ENCODE measurements at regions not wholly inside any gene's neighbourhood (a gene's known extent, or its start where the extent isn't known, plus 50 kb on each side); places are given as distances from the start of the nearest gene placed in this dataset.

GRCh38 chr6:81896525-81897503 is 144.3 kb upstream of the TENT5A start:
- Histone ChIP-seq H3K36me3 (ENCODE audit: control insufficient read depth, insufficient read depth, low read length) (no peaks in the 10 kb centered on the region), H3K27ac (ENCODE audit: low read length) (no peak overlapping the region), H3K9me3 (ENCODE audit: control insufficient read depth, insufficient read depth, low read depth, low read length) (no peaks in the 10 kb centered on the region), H3K4me1 (ENCODE audit: control insufficient read depth, insufficient read depth, low read length) (no peaks in the 10 kb centered on the region), H3K4me3 (ENCODE audit: low read depth in 2 of 2, low read length in 2 of 2) (no peak overlapping the region), H3K27me3 (ENCODE audit: control insufficient read depth, insufficient read depth, low read length) (no peaks in the 10 kb centered on the region)
- ChIA-PET POLR2A (no interaction called here), CTCF (no interaction called here)
- no TSS peak for BruUV-seq (replicated peaks)
- no peak for ATAC-seq
- in situ Hi-C loops (cut with HindIII; ENCODE audit: low pct_unique_long_range_greater_than_20kb, low sequenced_read_pairs): no loop called here
- TF ChIP-seq, protein P1, sequence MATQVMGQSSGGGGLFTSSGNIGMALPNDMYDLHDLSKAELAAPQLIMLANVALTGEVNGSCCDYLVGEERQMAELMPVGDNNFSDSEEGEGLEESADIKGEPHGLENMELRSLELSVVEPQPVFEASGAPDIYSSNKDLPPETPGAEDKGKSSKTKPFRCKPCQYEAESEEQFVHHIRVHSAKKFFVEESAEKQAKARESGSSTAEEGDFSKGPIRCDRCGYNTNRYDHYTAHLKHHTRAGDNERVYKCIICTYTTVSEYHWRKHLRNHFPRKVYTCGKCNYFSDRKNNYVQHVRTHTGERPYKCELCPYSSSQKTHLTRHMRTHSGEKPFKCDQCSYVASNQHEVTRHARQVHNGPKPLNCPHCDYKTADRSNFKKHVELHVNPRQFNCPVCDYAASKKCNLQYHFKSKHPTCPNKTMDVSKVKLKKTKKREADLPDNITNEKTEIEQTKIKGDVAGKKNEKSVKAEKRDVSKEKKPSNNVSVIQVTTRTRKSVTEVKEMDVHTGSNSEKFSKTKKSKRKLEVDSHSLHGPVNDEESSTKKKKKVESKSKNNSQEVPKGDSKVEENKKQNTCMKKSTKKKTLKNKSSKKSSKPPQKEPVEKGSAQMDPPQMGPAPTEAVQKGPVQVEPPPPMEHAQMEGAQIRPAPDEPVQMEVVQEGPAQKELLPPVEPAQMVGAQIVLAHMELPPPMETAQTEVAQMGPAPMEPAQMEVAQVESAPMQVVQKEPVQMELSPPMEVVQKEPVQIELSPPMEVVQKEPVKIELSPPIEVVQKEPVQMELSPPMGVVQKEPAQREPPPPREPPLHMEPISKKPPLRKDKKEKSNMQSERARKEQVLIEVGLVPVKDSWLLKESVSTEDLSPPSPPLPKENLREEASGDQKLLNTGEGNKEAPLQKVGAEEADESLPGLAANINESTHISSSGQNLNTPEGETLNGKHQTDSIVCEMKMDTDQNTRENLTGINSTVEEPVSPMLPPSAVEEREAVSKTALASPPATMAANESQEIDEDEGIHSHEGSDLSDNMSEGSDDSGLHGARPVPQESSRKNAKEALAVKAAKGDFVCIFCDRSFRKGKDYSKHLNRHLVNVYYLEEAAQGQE (IDR thresholded peaks at IDR 0.05; ENCODE audit: insufficient read depth in 1 of 2, low read depth in 2 of 2, low read length in 1 of 2): no peak
- TF ChIP-seq SIN3A (IDR thresholded peaks at IDR 0.05; ENCODE audit: borderline replicate concordance, insufficient read depth, low read depth, low read length): no peak
- TF ChIP-seq, protein P2, sequence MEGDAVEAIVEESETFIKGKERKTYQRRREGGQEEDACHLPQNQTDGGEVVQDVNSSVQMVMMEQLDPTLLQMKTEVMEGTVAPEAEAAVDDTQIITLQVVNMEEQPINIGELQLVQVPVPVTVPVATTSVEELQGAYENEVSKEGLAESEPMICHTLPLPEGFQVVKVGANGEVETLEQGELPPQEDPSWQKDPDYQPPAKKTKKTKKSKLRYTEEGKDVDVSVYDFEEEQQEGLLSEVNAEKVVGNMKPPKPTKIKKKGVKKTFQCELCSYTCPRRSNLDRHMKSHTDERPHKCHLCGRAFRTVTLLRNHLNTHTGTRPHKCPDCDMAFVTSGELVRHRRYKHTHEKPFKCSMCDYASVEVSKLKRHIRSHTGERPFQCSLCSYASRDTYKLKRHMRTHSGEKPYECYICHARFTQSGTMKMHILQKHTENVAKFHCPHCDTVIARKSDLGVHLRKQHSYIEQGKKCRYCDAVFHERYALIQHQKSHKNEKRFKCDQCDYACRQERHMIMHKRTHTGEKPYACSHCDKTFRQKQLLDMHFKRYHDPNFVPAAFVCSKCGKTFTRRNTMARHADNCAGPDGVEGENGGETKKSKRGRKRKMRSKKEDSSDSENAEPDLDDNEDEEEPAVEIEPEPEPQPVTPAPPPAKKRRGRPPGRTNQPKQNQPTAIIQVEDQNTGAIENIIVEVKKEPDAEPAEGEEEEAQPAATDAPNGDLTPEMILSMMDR (IDR thresholded peaks at IDR 0.05): no peak
- TF ChIP-seq POLR2AphosphoS5 (IDR thresholded peaks at IDR 0.05; ENCODE audit: low read depth, low read length): no peak
- no peak for TF ChIP-seq TCF7L2 (IDR thresholded peaks at IDR 0.05; ENCODE audit: low read depth, low read length)
- DNase-seq (ENCODE audit: low read depth, low spot score): no peak
- intact Hi-C loops (cut with micrococcal nuclease; ENCODE audit: unreplicated experiment): no loop called here

GRCh38 chr6:81895511-81896185 is 143.2 kb upstream of the TENT5A start:
- no peaks in the 10 kb centered on the region for H3K27me3 ChIP-seq (ENCODE audit: control insufficient read depth, insufficient read depth, low read length)
- DNase-seq (ENCODE audit: low read depth, low spot score): no peak
- H3K36me3 ChIP-seq (ENCODE audit: control insufficient read depth, insufficient read depth, low read length): no peaks in the 10 kb centered on the region
- intact Hi-C loops (cut with micrococcal nuclease; ENCODE audit: unreplicated experiment) (no loop called here), in situ Hi-C loops (cut with HindIII; ENCODE audit: low pct_unique_long_range_greater_than_20kb, low sequenced_read_pairs) (no loop called here)
- no peak for ATAC-seq
- H3K27ac ChIP-seq (ENCODE audit: low read length): no peak overlapping the region
- no TSS peak for BruUV-seq (replicated peaks)
- no peaks in the 10 kb centered on the region for H3K9me3 ChIP-seq (ENCODE audit: control insufficient read depth, insufficient read depth, low read depth, low read length)
- H3K4me1 ChIP-seq (ENCODE audit: control insufficient read depth, insufficient read depth, low read length): no peaks in the 10 kb centered on the region
- TF ChIP-seq POLR2AphosphoS5 (IDR thresholded peaks at IDR 0.05; ENCODE audit: low read depth, low read length): no peak
- no peak for TF ChIP-seq TCF7L2 (IDR thresholded peaks at IDR 0.05; ENCODE audit: low read depth, low read length)
- no peak for TF ChIP-seq SIN3A (IDR thresholded peaks at IDR 0.05; ENCODE audit: borderline replicate concordance, insufficient read depth, low read depth, low read length)
- TF ChIP-seq, protein P2 (IDR thresholded peaks at IDR 0.05): no peak
- H3K4me3 ChIP-seq (ENCODE audit: low read depth in 2 of 2, low read length in 2 of 2): no peak overlapping the region
- CTCF ChIA-PET: no interaction called here
- POLR2A ChIA-PET: no interaction called here

All from Panc1 (cell line).